IMR-90 (cell line): ENCODE measurements at regions not wholly inside any gene's neighbourhood (a gene's known extent, or its start where the extent isn't known, plus 50 kb on each side); places are given as distances from the start of the nearest gene placed in this dataset.

Experiments
- ATAC-seq: fragments of 200-7000 bp; cut with Tn5 transposase; 2 replicates; pipeline ENCODE4 v1.9.1; 2020; ENCODE audit warnings: low read depth, mild to moderate bottlenecking, moderate library complexity
- BruUV-seq: library from RNA; stranded (reverse); fragments of 400-500 nt; replicated peaks from 2 replicates; lab custom pipeline; 2021; lab: Mats Ljungman, UMichigan
- CTCF ChIA-PET: fragments of 300-600 bp; formaldehyde crosslinking; extraction: SDS; loops from one replicate; lab custom pipeline; 2021; ENCODE audit warnings: antibody characterized with exemption; lab: Yijun Ruan, JAX
- POLR2A ChIA-PET: fragments of 300-600 bp; sonication (Branson Sonifier 250); formaldehyde crosslinking; loops from one replicate; lab custom pipeline; 2022; ENCODE audit warnings: antibody characterized with exemption; ENCODE audit not compliant: unreplicated experiment; lab: Charles Lee
- DNase-seq: peaks from one replicate; pipeline ENCODE4 v3.0.0; 2013
- H2AFZ ChIP-seq: replicated peaks from 2 replicates; pipeline ENCODE3; 2013; ENCODE audit warnings: low read length, mild to moderate bottlenecking; ENCODE audit not compliant: poor library complexity
- H2AK5ac ChIP-seq: 2 replicates; pipeline ENCODE4 v1.6.1; 2013; ENCODE audit warnings: low read depth, low read length, inconsistent platforms
- H2AK9ac ChIP-seq: replicated peaks from 2 replicates; pipeline ENCODE3; 2013; ENCODE audit warnings: mild to moderate bottlenecking, low read depth, low read length, moderate library complexity; ENCODE audit not compliant: poor library complexity
- H2BK120ac ChIP-seq: 2 replicates; pipeline ENCODE4 v1.6.1; 2013; ENCODE audit warnings: low read depth, low read length, inconsistent platforms
- H2BK15ac ChIP-seq: 3 replicates; pipeline ENCODE4 v1.6.1; 2013; ENCODE audit warnings: low read depth, low read length, inconsistent platforms
- H2BK20ac ChIP-seq: 2 replicates; pipeline ENCODE4 v1.6.1; 2013; ENCODE audit warnings: low read depth, mild to moderate bottlenecking, inconsistent platforms, low read length, moderate library complexity
- H2BK5ac ChIP-seq: 2 replicates; pipeline ENCODE4 v1.6.1; 2013; ENCODE audit warnings: mild to moderate bottlenecking, low read depth, low read length, inconsistent platforms; ENCODE audit not compliant: poor library complexity, severe bottlenecking
- H3K14ac ChIP-seq: replicated peaks from 2 replicates; pipeline ENCODE4 v1.6.1; 2013; ENCODE audit warnings: low read depth, low read length, inconsistent platforms
- H3K18ac ChIP-seq: 2 replicates; pipeline ENCODE4 v1.6.1; 2013; ENCODE audit warnings: low read depth, low read length, control low read depth
- H3K23ac ChIP-seq: 2 replicates; pipeline ENCODE4 v1.6.1; 2013; ENCODE audit warnings: low read depth, low read length, inconsistent platforms
- H3K27ac ChIP-seq: 2 replicates; pipeline ENCODE4 v1.5.1; 2013; ENCODE audit warnings: mild to moderate bottlenecking, control low read depth, low read length; ENCODE audit not compliant: insufficient read depth
- H3K27me3 ChIP-seq: 2 replicates; pipeline ENCODE4 v1.6.1; 2013; ENCODE audit warnings: low read length; ENCODE audit not compliant: control insufficient read depth, insufficient read depth
- H3K36me3 ChIP-seq: 2 replicates; pipeline ENCODE4 v1.6.1; 2013; ENCODE audit warnings: low read length, mixed read lengths; ENCODE audit not compliant: control insufficient read depth, insufficient read depth
- H3K4ac ChIP-seq: 2 replicates; pipeline ENCODE4 v1.6.1; 2013; ENCODE audit warnings: low read depth, low read length, inconsistent platforms
- H3K4me1 ChIP-seq: 2 replicates; pipeline ENCODE4 v1.6.1; 2013; ENCODE audit warnings: low read length, mixed read lengths; ENCODE audit not compliant: control insufficient read depth, insufficient read depth
- H3K4me2 ChIP-seq: 2 replicates; pipeline ENCODE4 v1.6.1; 2013; ENCODE audit warnings: low read depth, mild to moderate bottlenecking, control low read depth, low read length, moderate library complexity
- H3K4me3 ChIP-seq: 2 replicates; pipeline ENCODE4 v1.5.1; 2013; ENCODE audit warnings: low read depth, mild to moderate bottlenecking, control low read depth, low read length, moderate library complexity; ENCODE audit not compliant: insufficient read depth
- H3K56ac ChIP-seq: 2 replicates; pipeline ENCODE4 v1.6.1; 2013; ENCODE audit warnings: low read length, inconsistent platforms; ENCODE audit not compliant: insufficient read depth; ENCODE audit errors: extremely low read depth
- H3K79me1 ChIP-seq, 2 experiments: 2 replicates each; pipeline ENCODE4 v1.6.1; 2013; ENCODE audit warnings: low read length in 2 of 2, inconsistent platforms in 1 of 2, low read depth in 1 of 2
- H3K9ac ChIP-seq: 2 replicates; pipeline ENCODE4 v1.6.1; 2013; ENCODE audit warnings: low read depth, low read length, control low read depth
- H3K9me1 ChIP-seq: 2 replicates; pipeline ENCODE4 v1.6.1; 2013; ENCODE audit warnings: low read length, inconsistent platforms; ENCODE audit not compliant: insufficient read depth
- H3K9me3 ChIP-seq: 2 replicates; pipeline ENCODE4 v1.6.1; 2013; ENCODE audit warnings: low read length; ENCODE audit not compliant: control insufficient read depth, insufficient read depth
- H4K20me1 ChIP-seq: 2 replicates; pipeline ENCODE4 v1.6.1; 2013; ENCODE audit warnings: low read length, inconsistent platforms; ENCODE audit not compliant: insufficient read depth
- H4K5ac ChIP-seq: 2 replicates; pipeline ENCODE4 v1.6.1; 2013; ENCODE audit warnings: mild to moderate bottlenecking, low read depth, low read length, control low read depth
- H4K8ac ChIP-seq, 2 experiments: 2 replicates each; pipeline ENCODE4 v1.6.1; 2013; ENCODE audit warnings: low read depth in 2 of 2, low read length in 2 of 2, control low read depth in 1 of 2, inconsistent platforms in 1 of 2
- H4K91ac ChIP-seq: 2 replicates; pipeline ENCODE4 v1.6.1; 2013; ENCODE audit warnings: low read depth, low read length, inconsistent platforms; ENCODE audit not compliant: insufficient read depth
- BHLHE40 ChIP-seq: fragments of 150-350 bp; IDR thresholded peaks from 2 replicates; pipeline ENCODE4 v1.6.1; 2016; ENCODE audit warnings: mild to moderate bottlenecking, low read depth, low read length
- CEBPB ChIP-seq: IDR thresholded peaks from 2 replicates; pipeline ENCODE4 v1.6.1; 2012; ENCODE audit warnings: low read depth, low read length, improper control_type of control experiment
- CHD1 ChIP-seq: IDR thresholded peaks from 2 replicates; pipeline ENCODE4 v1.6.1; 2012; ENCODE audit warnings: low read depth, low read length, improper control_type of control experiment
- FOS ChIP-seq: fragments of 150-350 bp; IDR thresholded peaks from 2 replicates; pipeline ENCODE4 v1.6.1; 2016; ENCODE audit warnings: low read depth, low read length
- MAFK ChIP-seq: IDR thresholded peaks from 2 replicates; pipeline ENCODE4 v1.6.1; 2012; ENCODE audit warnings: low read depth, low read length, improper control_type of control experiment
- MAZ ChIP-seq: IDR thresholded peaks from 2 replicates; pipeline ENCODE4 v1.6.1; 2012; ENCODE audit warnings: low read depth, mild to moderate bottlenecking, low read length, improper control_type of control experiment, moderate library complexity, borderline replicate concordance
- MXI1 ChIP-seq: IDR thresholded peaks from 2 replicates; pipeline ENCODE4 v1.6.1; 2012; ENCODE audit warnings: low read depth, mild to moderate bottlenecking, low read length, moderate library complexity, borderline replicate concordance
- NFE2L2 ChIP-seq: fragments of 150-350 bp; IDR thresholded peaks from 2 replicates; pipeline ENCODE4 v1.6.1; 2016; ENCODE audit warnings: low read depth, mild to moderate bottlenecking, low read length
- POLR2A ChIP-seq: IDR thresholded peaks from 2 replicates; pipeline ENCODE4 v1.6.1; 2012; ENCODE audit warnings: mild to moderate bottlenecking, low read depth, low read length
- RAD21 ChIP-seq: IDR thresholded peaks from 2 replicates; pipeline ENCODE4 v1.6.1; 2012; ENCODE audit warnings: low read length, improper control_type of control experiment
- RCOR1 ChIP-seq: IDR thresholded peaks from 2 replicates; pipeline ENCODE4 v1.6.1; 2012; ENCODE audit warnings: mild to moderate bottlenecking, low read length, improper control_type of control experiment; ENCODE audit not compliant: insufficient replicate concordance
- RFX5 ChIP-seq: IDR thresholded peaks from 2 replicates; pipeline ENCODE4 v1.8.0; 2012; ENCODE audit warnings: low read depth, mild to moderate bottlenecking, low read length, moderate library complexity
- USF2 ChIP-seq: fragments of 150-350 bp; IDR thresholded peaks from 2 replicates; pipeline ENCODE4 v1.6.1; 2017; ENCODE audit warnings: mild to moderate bottlenecking, antibody characterized with exemption, low read length, low read depth
- WGBS, 2 experiments: methylation state at CpG; one replicate each; pipeline versions ENCODE4 v1.1.5 to v1.1.7; 2013; ENCODE audit warnings: missing lambda C conversion rate in 2 of 2; ENCODE audit not compliant: insufficient read length in 1 of 2; ENCODE audit errors: extremely low coverage in 2 of 2; 5-methylcytosine and 5-hydroxymethylcytosine counted together
- dilution Hi-C: fragments of 300-500 bp; cut with HindIII; formaldehyde crosslinking; loops from one replicate; pipeline ENCODE4 v1.14.3; 2018; ENCODE audit warnings: low sequenced_read_pairs; ENCODE audit not compliant: unreplicated experiment
- in situ Hi-C: fragments of 300-500 bp; cut with MboI; formaldehyde crosslinking; loops from 3 replicates; pipeline ENCODE4 v1.14.3; 2019; ENCODE audit warnings: low sequenced_read_pairs, inconsistent platforms, mixed read lengths
- intact Hi-C: fragments of 100-400 bp; cut with micrococcal nuclease; formaldehyde crosslinking; loops from 2 replicates; pipeline ENCODE4 v1.10.0; 2022

- in situ Hi-C loops: no loop called here
- 82% methylated on average over 2 of the region's 3 CpGs; no CpG with 5 or more reads in 1 of the 2 experiments for WGBS, 2 experiments
- no peak for ATAC-seq
Observed at GRCh38 chr21:16427587-16428087, 697.9 kb downstream of the USP25 start.

More at GRCh38 chr21:16427587-16428087, 697.9 kb downstream of the USP25 start:
- no peak overlapping the region for H4K8ac ChIP-seq
- no peak overlapping the region for H2BK20ac ChIP-seq
- no peak overlapping the region for H3K4me2 ChIP-seq
- CTCF ChIA-PET: no interaction called here
- no peak overlapping the region for H3K23ac ChIP-seq
- no peak for TF ChIP-seq RCOR1
- no peak for TF ChIP-seq MAFK
- no peak for TF ChIP-seq MAZ
- TF ChIP-seq FOS: no peak
- no peak for TF ChIP-seq CEBPB
- TF ChIP-seq RAD21: no peak
- no peak for TF ChIP-seq RFX5
- no peak for TF ChIP-seq CHD1
- no peak for TF ChIP-seq NFE2L2
- no peak for TF ChIP-seq MXI1
- TF ChIP-seq POLR2A: no peak
- TF ChIP-seq USF2: no peak
- no peak for TF ChIP-seq BHLHE40
- no peaks in the 10 kb centered on the region for H3K9me1 ChIP-seq
- no peak overlapping the region for H3K4me3 ChIP-seq
- no peak overlapping the region for H2AK5ac ChIP-seq
- no peak overlapping the region for H3K4ac ChIP-seq
- no peak overlapping the region for H3K27ac ChIP-seq
- H3K36me3 ChIP-seq: no peaks in the 10 kb centered on the region
- H3K4me1 ChIP-seq: no peaks in the 10 kb centered on the region
- no peak overlapping the region for H2AFZ ChIP-seq
- POLR2A ChIA-PET: no interaction called here
- H4K91ac ChIP-seq: no peak overlapping the region
- no peaks in the 10 kb centered on the region for H4K20me1 ChIP-seq
- no peak overlapping the region for H2BK5ac ChIP-seq
- H2BK15ac ChIP-seq: no peak overlapping the region
- no peak overlapping the region for H3K9ac ChIP-seq
- H2AK9ac ChIP-seq: no peak overlapping the region
- H3K18ac ChIP-seq: no peak overlapping the region
- no peak overlapping the region for H3K14ac ChIP-seq
- H3K27me3 ChIP-seq: no peaks in the 10 kb centered on the region
- DNase-seq: no peak
- H3K9me3 ChIP-seq: no peaks in the 10 kb centered on the region
- intact Hi-C loops: no loop called here
- H4K5ac ChIP-seq: no peak overlapping the region
- H2BK120ac ChIP-seq: no peak overlapping the region
- H3K56ac ChIP-seq: no peak overlapping the region
- dilution Hi-C loops: no loop called here
- BruUV-seq: no TSS peak
- H3K79me1 ChIP-seq: no peaks in the 10 kb centered on the region
